DMS79 (cell line): ENCODE measurements at regions not wholly inside any gene's neighbourhood (a gene's known extent, or its start where the extent isn't known, plus 50 kb on each side); places are given as distances from the start of the nearest gene placed in this dataset.

Experiments used
- DNase-seq: peaks from one replicate; lab custom pipeline; 2025; lab: John Stamatoyannopoulos, UW

DNA sequence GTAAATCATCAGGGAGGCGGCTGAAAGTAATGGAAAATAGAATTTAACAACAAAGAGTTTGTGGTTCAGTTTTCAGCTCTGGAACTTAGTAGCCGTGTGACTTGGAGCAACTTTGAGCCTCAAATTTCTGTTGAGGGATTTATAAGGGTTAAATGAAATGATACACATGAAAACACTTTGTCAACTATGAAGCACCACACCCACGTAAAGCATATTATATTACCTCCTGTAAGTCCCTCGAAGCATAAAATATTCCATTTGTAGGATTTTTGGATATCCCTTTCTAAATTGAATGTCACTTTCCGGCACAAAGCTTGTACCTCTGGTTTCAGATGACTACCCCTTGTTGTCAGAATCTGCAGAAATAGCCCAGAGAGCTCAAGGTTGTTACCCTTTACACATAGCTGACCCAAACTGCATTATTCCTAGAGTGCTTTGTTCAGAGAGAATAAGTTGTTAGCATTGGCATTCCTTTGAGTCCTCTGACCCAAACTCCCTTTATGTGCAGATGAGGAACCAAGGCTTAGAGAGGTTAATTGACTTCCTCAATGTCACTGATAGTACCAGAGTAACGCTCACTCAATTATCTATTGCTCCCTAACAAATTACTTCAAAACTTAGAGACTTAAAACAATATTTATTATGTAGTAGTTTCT lies 187.9 kb upstream of the UMPS start:
- DNase-seq, result no peak

GRCh38 chr3:124545891-124546290 lies 184.4 kb upstream of the UMPS start:
- no peak for DNase-seq

DNA sequence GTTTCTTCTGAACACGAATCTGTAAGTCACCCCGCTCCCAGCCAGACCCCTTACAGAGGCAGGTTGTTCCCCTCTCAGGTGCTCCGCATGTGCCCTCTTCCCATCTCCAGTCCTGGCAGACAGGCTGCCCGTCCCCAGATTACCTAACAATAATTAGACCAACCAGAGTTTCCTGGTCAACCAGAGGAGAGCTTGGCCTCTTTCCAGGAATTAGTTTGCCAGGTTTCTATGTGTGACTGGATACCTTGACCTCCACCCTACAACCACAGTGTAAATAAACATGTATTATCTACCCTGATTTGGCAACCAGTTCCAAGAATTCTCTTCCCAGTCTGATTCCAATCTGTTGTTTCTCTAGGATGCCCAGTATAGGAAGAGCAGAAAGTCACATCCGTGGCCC lies 178.0 kb upstream of the UMPS start:
- no peak for DNase-seq

- DNase-seq, result no peak
These were observed 177.1 kb upstream of the UMPS start for GRCh38 chr3:124553178-124553577.

DNA sequence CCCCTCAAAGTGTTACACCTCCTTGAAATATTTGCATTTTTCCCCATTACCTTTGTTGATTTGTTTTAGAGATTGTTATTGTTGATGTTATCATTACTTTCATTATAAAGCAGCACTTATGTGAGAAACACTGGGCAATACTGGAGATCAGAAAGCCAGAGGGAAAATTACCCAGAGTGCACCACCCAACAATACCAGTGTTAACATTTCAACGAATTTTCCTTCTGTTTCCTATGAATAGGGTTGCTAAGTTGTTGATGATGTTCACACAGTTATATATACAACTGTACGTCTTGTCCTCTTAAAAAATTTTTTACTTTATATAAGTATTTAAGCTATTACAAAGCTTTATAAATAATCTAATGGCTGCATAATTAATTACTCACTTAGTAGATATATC lies 173.6 kb upstream of the UMPS start:
- no peak for DNase-seq

DNA sequence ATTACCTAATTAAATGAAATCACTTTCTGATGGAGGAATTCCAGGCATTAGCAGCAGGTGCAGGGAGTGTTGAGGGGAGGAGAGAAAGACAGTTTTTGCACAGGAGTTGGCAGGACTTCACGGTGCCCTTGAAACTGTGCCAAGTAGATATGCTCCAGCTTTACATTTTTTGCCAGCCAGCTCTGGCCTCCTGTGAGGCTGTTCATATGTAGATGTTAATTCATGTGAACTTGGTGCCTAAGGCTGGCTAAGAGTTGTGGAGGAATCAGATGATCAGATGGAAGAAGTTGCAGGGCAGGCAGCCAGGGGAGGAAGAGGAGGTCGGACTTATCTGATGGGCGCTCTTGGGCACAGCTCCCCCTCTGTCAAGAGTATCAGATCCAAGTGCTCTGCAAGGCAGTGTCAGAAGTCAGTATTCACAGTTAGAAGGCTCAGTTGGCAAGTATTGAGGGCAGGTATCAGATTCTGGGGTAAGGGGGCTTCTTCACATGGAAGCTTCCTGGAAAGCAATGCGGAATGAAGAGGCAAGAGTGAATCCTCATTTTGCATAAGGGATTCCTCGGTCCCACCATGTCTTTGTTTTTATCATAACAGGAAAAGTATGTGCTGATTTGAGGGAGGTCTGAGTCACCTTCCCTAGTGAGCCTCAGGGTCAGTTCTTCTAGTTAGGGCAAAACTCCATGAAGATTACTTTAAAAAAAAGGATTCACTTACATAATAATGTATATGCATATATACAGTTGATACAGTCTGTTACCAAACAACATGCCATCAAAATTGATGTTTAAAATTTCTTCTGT lies 172.6 kb upstream of the UMPS start:
- DNase-seq, result peak; percentile 65

GRCh38 chr3:124558991-124559845 lies 171.0 kb upstream of the UMPS start:
- DNase-seq, result peak; percentile 96

- DNase-seq, result peak; percentile 55
These were observed 170.2 kb upstream of the UMPS start for GRCh38 chr3:124559846-124560574.

GRCh38 chr3:124560666-124561215 lies 169.5 kb upstream of the UMPS start:
- no peak for DNase-seq

DNA sequence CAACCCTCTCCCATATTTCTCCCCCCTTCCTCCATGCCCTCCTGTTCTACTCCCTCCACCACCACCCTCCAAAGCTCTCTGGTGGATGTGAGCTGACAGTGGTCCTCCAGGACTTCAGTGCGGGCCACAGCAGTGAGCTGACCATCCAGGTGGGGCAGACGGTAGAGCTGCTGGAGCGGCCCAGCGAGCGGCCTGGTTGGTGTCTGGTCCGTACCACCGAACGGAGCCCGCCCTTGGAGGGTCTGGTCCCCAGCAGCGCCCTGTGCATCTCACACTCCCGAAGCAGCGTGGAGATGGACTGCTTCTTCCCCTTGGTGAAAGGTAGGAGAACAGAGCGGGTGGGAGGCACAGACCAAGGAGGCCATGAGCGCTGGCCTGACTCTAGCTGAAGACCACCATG lies 167.5 kb upstream of the UMPS start:
- DNase-seq, result no peak

DNA sequence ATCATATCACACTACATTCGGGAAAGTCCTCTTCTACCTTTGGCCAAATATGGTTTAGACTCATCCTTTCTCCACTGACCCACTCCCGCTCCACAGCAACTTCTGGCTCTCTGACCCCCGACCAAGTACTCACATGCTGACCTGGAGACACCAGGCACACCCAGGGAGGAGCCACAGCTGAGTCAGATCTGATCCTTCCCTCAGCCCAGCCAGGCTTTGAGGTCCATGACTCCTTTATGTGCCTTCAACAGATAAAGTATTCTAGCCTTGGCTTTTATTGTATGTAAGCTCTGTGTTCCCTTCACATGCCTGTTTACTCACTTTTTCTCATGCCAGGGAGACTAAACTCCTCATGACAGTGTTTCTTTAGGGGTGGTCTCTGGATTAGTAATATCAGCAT lies 166.9 kb upstream of the UMPS start:
- DNase-seq, result no peak

DNA sequence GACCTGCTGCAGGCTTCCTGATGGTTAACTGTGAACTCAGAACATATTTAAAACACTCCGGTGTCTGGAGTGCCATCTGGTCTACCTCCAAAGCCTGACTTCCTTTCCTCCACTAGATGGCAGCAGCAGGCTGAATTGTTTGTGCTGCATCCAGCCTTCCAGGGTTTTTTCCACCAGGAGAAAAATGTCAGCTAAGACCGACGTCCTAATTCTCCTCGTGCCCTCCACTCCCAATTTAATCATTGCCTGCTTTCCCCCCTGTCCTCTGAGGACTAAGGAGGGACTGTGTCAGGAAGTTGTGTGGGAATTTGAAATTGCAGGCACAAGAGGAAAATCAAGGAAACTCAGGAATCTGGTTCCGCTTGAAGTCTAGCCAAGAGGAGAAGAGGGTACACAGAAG lies 165.2 kb upstream of the UMPS start:
- DNase-seq, result peak; percentile 58

DNA sequence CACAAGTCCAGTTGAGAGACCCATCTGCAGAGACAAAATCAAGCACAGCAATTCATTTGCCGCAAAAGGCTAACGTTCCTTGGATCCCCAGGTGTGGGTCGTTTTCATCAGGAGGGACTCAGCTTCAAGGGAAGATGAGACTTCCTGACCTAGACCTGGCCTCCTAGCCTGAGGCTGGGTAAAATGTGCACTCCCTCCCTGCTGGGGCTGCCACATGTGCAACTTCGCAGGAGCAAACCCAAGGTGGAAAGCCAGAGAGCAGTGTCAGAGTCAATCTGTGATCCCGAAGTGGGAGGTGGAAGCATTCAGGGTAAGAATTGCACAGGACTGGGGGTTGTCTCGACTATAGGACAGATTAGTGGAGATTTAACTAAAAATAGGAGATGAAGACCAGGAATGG lies 164.7 kb upstream of the UMPS start:
- DNase-seq, result no peak

DNA sequence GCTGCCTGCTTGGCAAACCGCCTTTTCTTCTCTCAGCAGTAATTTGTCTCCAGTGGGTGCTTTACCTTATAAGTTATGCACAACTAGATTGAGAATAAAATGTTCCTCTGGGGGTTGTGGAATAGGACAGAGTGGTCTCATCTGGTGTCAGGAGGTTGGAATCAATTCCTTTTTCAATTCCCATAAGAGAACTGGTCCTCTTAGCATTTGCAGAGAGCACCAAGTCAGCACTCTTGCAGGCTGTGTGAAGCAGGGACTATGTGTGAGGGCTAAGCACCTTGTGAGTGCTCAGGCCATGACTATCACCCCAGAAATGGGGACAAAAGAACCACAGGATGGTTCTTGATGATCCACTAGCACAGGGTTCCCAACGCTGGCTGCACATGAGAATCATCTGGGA lies 163.6 kb upstream of the UMPS start:
- DNase-seq, result no peak

DNA sequence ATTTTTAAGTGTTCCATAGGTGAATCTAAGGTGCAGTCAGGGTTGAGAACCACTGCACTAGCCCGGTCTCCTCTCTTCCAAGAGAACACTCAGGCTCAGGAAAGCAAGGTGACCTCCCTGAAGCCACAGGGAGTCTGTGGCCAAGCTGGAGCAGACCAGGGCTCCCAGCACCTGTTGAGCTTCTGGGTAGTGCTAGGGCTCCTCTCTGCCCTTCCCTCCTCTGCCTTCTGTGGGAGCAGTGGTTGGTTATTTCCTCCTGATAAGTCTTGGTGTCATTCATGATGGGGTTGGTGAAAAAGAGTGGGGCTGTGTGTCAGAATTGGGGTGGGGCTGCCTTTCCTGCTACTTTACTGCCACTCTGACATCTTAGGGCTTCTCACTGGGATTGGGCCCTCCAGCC lies 163.1 kb upstream of the UMPS start:
- DNase-seq, result no peak

DNA sequence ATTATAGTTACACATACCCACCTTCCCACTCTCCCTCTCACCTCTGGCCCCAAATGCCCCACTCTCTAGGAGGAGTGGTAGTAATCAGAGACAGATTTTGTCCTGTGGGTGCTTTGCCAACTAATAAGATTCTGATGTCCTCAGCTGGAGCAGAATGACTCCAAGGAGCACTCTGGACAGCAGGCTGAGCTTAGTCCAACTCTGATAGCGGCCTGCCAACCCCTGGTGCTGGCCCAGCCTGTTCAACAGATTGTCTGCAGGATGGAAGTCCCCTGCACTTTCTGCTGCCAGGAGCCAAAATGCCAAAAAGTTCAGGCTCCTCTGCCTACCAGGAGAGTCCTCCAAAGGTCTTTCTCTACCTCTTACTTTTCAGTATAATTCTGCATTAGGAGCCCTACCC lies 160.5 kb upstream of the UMPS start:
- DNase-seq, result no peak

DNA sequence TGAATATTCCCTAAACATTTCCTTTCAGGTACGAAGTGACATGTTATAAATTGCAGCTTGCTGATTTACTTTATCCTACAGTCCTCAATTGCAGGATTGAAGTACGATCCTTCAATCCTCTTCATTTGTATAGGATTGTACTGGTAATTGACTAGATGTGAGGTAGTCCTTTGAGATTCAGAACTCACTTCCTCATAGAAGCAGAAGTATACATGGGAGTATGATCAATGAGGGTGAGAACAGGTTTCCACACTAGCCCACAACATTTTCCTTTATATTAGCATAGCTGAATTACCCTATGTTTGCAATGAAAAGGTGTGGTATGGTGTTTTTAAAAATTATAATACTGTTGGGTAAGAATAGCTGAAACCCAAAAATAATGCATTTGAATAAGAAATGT lies 160.0 kb upstream of the UMPS start:
- DNase-seq, result no peak

DNA sequence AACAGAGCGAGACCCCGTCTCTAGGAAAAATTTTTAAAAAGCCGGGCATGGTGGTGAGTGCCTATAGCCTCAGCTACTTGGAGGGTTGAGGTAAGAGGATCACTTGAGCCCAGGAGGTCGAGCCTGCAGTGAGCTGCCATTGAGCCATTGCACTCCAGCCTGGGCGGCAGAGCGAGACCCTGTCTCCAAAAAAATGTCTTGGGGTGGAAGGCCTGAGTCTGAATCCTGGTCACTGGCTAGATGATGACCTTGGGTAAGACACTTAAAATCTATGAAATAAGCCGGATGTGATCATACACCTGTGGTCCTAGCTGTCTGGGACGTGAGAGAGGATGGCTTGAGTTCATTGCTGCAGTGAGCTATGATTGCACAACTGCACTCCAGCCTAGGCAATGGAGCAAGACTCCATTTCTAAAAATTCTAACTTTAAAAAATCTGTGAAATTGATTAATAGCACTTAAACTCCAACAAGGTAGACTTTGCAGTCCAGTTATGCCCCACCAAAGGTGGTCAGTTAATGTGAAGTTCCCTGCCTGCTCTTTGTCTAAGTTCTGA lies 157.3 kb upstream of the UMPS start:
- DNase-seq, result no peak

DNA sequence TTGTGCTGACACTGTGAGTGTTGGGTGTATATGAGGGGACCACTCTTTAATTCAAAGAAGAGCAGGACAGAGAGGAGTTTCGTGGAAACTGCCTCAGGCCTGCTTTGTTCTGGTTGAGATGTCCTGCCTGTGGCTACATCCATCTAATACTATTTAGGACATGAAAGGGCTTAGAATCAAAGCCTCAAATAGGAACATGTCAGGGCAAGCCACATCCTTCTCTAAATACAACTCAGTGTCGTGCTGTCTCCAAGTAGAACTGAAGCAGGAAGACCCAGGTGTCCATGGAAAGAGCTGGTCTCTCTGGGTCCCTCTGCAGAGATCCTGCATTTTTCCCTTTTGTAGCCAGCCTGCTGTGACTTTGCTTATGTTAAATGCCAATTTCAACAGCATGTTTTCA lies 156.2 kb upstream of the UMPS start:
- no peak for DNase-seq

DNA sequence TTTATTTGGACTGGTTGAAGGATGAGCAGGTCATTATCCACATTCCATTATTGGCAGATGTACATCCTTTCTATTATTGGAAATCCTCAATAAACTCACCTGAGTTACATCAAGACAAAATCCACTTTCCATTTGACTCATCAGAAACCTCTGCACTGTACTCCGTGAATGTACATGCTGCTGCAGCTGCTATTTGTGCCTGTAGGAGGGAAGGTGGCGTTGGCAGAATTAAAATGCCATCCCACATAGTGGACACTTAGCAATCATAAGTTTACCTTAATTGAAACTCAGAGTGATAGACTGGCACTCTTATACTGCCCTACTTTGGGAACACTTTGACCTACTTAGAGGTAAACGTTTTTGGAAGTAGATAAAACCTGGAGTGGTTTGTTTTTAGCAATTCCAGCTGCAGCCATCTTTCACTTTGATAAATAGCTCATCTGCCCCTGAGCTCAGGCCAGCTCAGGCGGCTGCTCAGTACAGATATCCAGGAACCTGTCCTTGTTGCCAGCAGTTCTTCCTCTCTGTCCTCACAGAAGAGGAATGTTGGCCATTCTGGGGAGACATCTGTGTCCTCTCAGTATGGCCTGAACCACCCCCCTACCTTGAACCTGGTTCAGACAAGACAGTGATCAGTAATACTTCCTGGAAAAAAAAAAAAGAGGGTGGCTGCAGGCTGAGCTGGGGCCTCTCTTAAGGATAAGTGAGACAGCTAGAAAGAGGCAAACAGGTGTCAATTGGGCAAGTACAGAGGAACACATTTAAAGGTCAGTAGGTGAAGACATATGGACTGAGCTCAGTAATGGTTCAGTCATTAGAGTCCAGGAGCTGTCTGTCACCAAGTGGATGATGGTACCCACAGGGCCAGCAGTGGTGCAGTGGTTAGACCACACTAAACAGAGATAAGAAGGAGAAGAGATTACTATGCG lies 153.4 kb upstream of the UMPS start:
- no peak for DNase-seq
